WERI-Rb-1 (cell line): ENCODE measurements at regions not wholly inside any gene's neighbourhood (a gene's known extent, or its start where the extent isn't known, plus 50 kb on each side); places are given as distances from the start of the nearest gene placed in this dataset.

ENCODE experiments used
- DNase-seq: peaks from one replicate; pipeline ENCODE4 v3.0.0-alpha.2; 2020
- H3K27ac ChIP-seq: fragments of 250-450 bp; sonication (Bioruptor Pico); 2 replicates; pipeline ENCODE4 v1.5.1; 2020; ENCODE audit warnings: mild to moderate bottlenecking, moderate library complexity
- H3K27me3 ChIP-seq: fragments of 250-450 bp; sonication (Bioruptor Pico); 2 replicates; pipeline ENCODE4 v1.5.1; 2021; ENCODE audit warnings: mild to moderate bottlenecking, low read depth, moderate library complexity; ENCODE audit not compliant: insufficient read depth, severe bottlenecking
- H3K36me3 ChIP-seq: fragments of 250-450 bp; sonication (Bioruptor Pico); 2 replicates; pipeline ENCODE4 v1.5.1; 2020; ENCODE audit warnings: mild to moderate bottlenecking, moderate library complexity
- H3K4me3 ChIP-seq: 2 replicates; pipeline ENCODE4 v1.5.1; 2011; ENCODE audit warnings: low read depth, mild to moderate bottlenecking, control low read depth, low read length
- H3K9me3 ChIP-seq: fragments of 250-450 bp; sonication (Bioruptor Pico); 2 replicates; pipeline ENCODE4 v1.5.1; 2021; ENCODE audit warnings: mild to moderate bottlenecking, moderate library complexity; ENCODE audit not compliant: severe bottlenecking
- CTCF ChIP-seq: IDR thresholded peaks from 2 replicates; pipeline ENCODE4 v1.5.1; 2011; ENCODE audit warnings: low read depth, mild to moderate bottlenecking, control low read depth, inconsistent platforms, low read length

- DNase-seq, result no peak
- Histone ChIP-seq H3K27me3 (peaks cover 89% of the 10 kb centered on the region), H3K9me3 (no peaks in the 10 kb centered on the region), H3K27ac (no peak overlapping the region), H3K36me3 (no peaks in the 10 kb centered on the region), H3K4me3 (no peak overlapping the region)
- TF ChIP-seq CTCF, result no peak
Measured at GRCh38 chr10:42998481-42999384, 78.1 kb upstream of the RET start.

GRCh38 chr10:42999385-43000020 is 77.4 kb upstream of the RET start:
- no peak overlapping the region for H3K27ac ChIP-seq
- DNase-seq, result no peak

GRCh38 chr10:43000021-43000411 is 76.9 kb upstream of the RET start:
- no peak overlapping the region for H3K4me3 ChIP-seq
- H3K27ac ChIP-seq, result no peak overlapping the region
- no peak for TF ChIP-seq CTCF
- no peaks in the 10 kb centered on the region for H3K9me3 ChIP-seq
- H3K36me3 ChIP-seq, result no peaks in the 10 kb centered on the region
- no peak for DNase-seq
- peaks cover 90% of the 10 kb centered on the region for H3K27me3 ChIP-seq

More at GRCh38 chr10:42999385-43000020, 77.4 kb upstream of the RET start:
- no peaks in the 10 kb centered on the region for H3K36me3 ChIP-seq
- no peak overlapping the region for H3K4me3 ChIP-seq
- H3K27me3 ChIP-seq, result peaks cover 87% of the 10 kb centered on the region
- no peaks in the 10 kb centered on the region for H3K9me3 ChIP-seq
- no peak for TF ChIP-seq CTCF

- H3K27ac ChIP-seq, result no peak overlapping the region
- no peak for TF ChIP-seq CTCF
- no peak for DNase-seq
Measured at GRCh38 chr10:43000651-43001426, 76.0 kb upstream of the RET start.

GRCh38 chr10:43001427-43001795 is 75.5 kb upstream of the RET start:
- no peak for TF ChIP-seq CTCF
- Histone ChIP-seq H3K27ac (no peak overlapping the region), H3K4me3 (no peak overlapping the region), H3K27me3 (peaks cover 87% of the 10 kb centered on the region), H3K36me3 (no peaks in the 10 kb centered on the region), H3K9me3 (no peaks in the 10 kb centered on the region)
- DNase-seq, result no peak

More at GRCh38 chr10:43000651-43001426, 76.0 kb upstream of the RET start:
- H3K27me3 ChIP-seq, result peaks cover 93% of the 10 kb centered on the region
- no peaks in the 10 kb centered on the region for H3K9me3 ChIP-seq
- no peaks in the 10 kb centered on the region for H3K36me3 ChIP-seq
- no peak overlapping the region for H3K4me3 ChIP-seq
